GM13977 (cell line): ENCODE measurements at regions not wholly inside any gene's neighbourhood (a gene's known extent, or its start where the extent isn't known, plus 50 kb on each side); places are given as distances from the start of the nearest gene placed in this dataset.

ENCODE experiments used
- DNase-seq: peaks from one replicate; pipeline ENCODE4 v3.0.0; 2012; ENCODE audit warnings: low spot score
- in situ Hi-C: fragments of 300-500 bp; cut with MboI; formaldehyde crosslinking; loops from one replicate; pipeline ENCODE4 v1.12.0; 2022; ENCODE audit warnings: low sequenced_read_pairs, low pct_unique_long_range_greater_than_20kb, mixed read lengths, inconsistent platforms; ENCODE audit not compliant: unreplicated experiment
- TF ChIP-seq, protein P1 (sequence below): IDR thresholded peaks from 2 replicates; pipeline ENCODE4 v1.5.1; 2012; ENCODE audit warnings: mild to moderate bottlenecking, control low read depth; ENCODE audit not compliant: insufficient read depth; ENCODE audit errors: extremely low read depth, missing control alignments

- in situ Hi-C loops = no loop called here
- TF ChIP-seq, protein P1, sequence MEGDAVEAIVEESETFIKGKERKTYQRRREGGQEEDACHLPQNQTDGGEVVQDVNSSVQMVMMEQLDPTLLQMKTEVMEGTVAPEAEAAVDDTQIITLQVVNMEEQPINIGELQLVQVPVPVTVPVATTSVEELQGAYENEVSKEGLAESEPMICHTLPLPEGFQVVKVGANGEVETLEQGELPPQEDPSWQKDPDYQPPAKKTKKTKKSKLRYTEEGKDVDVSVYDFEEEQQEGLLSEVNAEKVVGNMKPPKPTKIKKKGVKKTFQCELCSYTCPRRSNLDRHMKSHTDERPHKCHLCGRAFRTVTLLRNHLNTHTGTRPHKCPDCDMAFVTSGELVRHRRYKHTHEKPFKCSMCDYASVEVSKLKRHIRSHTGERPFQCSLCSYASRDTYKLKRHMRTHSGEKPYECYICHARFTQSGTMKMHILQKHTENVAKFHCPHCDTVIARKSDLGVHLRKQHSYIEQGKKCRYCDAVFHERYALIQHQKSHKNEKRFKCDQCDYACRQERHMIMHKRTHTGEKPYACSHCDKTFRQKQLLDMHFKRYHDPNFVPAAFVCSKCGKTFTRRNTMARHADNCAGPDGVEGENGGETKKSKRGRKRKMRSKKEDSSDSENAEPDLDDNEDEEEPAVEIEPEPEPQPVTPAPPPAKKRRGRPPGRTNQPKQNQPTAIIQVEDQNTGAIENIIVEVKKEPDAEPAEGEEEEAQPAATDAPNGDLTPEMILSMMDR = no peak
- no peak for DNase-seq
These were observed 104.7 kb upstream of the RALGAPA2 start for GRCh38 chr20:20816969-20817755.

DNA sequence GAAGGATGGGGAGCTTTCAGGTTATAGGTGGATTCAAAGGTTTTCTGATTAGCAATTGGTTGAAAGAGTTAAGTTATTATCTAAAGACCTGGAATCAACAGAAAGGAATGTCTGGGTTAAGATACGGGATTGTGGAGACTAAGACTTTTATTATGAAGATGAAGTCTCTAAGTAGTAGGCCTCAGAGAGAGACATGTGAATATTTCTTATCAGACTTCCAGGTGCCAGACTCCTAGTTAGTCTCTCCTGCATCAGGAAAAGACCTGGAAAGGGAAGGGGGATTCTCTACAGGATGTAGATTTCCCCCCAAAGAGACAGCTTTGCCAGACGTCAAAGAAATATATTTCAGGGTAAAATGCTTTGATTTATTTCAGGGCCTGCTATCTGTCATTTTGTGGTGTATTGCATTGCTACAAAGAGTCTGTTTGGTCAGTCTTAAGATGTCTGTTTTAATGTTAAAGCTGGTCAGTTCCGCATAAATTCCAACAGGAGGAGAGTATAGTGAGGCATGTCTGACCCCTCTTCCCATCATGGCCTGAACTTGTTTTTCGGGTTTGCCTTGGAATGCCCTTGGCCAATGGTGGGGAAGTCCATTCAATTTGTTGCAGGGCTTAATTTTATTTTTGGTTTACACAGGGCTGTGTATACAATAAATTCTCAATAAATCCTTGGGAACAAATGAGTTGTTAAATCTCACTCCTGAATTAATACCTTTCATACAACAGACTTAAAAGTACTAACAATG, 103.4 kb upstream of the RALGAPA2 start:
- no peak for DNase-seq
- in situ Hi-C loops = no loop called here
- TF ChIP-seq, protein P1 = no peak

GRCh38 chr20:20814685-20815084, 102.2 kb upstream of the RALGAPA2 start:
- in situ Hi-C loops = no loop called here
- DNase-seq = no peak
- TF ChIP-seq, protein P1 = no peak

DNA sequence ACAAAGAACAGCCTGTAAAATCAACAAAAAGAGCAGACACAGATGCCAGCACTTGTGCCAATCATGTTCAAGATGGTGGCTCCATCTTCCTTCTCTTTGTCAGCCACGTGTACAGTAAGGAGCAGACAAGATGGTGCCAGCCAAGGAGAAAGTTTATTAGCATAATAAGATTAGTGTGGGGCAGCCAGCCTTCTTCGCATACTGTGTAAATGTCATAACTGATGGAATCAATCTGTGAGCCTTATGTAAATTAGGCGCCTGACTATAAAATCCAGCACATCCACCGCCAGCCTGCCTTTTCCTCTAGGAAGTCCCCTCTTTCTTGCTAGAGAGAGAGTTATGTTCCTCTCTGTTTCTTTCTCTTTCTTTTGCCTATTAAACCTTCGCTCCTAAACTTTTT, 99.7 kb upstream of the RALGAPA2 start:
- DNase-seq = no peak
- in situ Hi-C loops = no loop called here
- TF ChIP-seq, protein P1 = no peak

- TF ChIP-seq, protein P1 = no peak
- in situ Hi-C loops = no loop called here
- no peak for DNase-seq
These were observed 95.6 kb upstream of the RALGAPA2 start for GRCh38 chr20:20808016-20808415.

- in situ Hi-C loops = no loop called here
- DNase-seq = no peak
- TF ChIP-seq, protein P1 = no peak
These were observed 94.0 kb upstream of the RALGAPA2 start for GRCh38 chr20:20806121-20807095.
